HG02759 (cell line): ENCODE measurements at regions not wholly inside any gene's neighbourhood (a gene's known extent, or its start where the extent isn't known, plus 50 kb on each side); places are given as distances from the start of the nearest gene placed in this dataset.
"Not testable (repeated sequence)": the region's sequence is repeated elsewhere in the genome, so short reads cannot be mapped to it uniquely, and the experiment has no call there.

Experiments used
- ATAC-seq: cut with Tn5 transposase; IDR thresholded peaks from one replicate; pipeline ENCODE4 v1.9.1; 2021; ENCODE audit warnings: mild to moderate bottlenecking, moderate library complexity; ENCODE audit not compliant: unreplicated experiment

DNA sequence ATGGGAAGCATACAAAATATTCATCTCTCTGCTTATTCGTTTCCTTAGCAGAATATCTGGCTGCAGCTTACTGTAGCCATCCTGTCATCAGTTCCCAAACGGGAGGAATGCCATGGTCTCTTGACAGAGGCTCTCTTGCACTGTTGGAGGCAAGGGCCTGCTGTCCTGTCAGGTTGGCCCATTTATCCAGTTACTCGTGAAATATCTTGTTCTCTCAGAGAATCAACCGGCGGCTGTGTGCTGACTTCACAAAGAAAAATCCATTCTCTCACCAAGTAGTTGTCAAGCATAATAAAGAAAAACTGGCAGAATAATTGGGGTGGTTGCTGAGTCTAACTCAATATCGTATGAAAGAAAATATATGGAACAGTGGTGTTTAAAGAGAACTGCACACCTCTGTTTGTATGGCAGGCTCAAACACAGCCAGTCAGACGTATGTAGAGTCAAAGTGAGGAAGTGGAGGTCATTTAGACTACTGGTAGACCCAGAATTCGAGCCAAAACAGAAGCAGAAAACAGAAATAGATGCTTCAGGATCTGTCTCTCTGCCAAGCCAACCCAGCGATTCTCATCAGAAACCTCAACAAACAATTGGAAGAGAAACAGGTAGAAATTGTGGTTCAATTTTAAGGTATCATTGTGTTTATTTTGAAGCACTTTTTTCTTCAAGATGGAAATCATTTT is 349.2 kb upstream of the PRKCQ start:
- no peak for ATAC-seq

DNA sequence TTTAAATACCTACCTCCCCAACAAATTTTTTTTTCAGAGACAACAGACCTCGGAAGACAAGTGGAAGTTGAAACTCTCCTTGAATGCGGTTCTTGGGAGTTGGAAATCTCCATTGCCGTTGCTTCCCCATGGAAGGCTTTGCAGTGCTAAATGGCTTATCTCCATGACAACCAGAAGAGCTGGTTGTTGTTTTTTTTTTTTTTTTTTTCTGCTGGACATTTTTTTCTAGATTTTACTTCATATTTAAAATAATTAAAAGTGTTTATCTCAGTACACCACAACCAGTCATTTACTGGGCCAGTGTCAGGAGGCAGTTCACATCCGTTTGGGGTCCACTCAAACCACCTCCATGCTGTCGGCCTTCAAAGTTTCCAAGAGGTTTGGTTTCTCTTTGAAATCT is 348.5 kb upstream of the PRKCQ start:
- ATAC-seq = no peak

DNA sequence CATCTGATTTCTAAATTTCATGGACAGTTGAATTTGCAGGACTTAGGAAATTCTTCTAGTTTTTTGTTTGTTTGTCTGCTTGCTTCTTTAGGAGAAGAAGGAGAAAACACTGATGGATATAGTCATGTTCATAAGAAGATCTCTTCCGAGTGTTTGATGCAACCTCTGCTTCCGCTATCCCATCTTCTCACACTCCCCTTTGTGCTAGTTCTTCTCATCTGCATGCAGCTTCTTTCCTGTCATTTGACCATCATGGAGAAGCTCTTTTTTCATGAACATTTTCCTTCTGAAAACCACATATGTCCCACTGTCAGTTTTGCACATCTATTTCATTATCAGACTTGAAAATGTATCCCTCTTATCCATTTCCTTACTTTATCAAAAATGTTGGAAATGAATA is 346.9 kb upstream of the PRKCQ start:
- ATAC-seq = no peak

DNA sequence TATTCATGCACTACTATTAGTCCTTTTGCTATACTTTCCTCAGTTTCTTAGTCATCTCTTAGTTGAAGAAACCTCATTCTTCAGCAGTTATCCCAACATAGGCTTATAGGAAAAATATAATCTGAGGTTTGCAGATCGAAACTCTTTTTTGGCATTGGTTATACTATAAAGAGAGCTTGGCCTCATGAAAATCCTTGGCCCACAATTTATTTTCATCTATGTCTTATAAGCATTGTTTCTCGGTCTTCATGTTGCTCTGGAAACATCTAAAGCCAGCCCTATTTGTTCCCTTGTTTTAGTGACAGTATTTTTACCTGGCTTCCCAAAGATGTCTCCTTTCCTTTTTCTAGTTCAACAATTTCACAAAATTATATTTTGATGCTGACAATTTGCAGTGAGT is 345.1 kb upstream of the PRKCQ start:
- ATAC-seq = no peak

GRCh38 chr10:6924166-6924565 is 344.1 kb upstream of the PRKCQ start:
- ATAC-seq = no peak

DNA sequence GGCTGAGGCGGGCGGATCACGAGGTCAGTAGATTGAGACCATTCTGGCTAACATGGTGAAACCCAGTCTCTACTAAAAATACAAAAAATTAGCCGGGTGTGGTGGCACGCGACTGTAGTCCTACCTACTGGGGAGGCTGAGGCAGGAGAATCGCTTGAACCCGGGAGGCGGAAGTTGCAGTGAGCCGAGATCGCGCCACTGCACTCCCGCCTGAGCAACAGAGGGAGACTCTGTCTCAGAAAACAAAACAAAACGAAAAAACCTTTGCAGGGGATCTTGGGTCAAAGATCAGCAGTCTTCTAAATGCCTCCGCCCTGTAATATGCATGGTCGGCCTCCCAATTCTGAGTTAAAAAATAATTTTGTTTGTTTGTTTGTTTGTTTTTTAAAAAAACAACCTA is 340.9 kb upstream of the PRKCQ start:
- ATAC-seq = not testable (repeated sequence)

DNA sequence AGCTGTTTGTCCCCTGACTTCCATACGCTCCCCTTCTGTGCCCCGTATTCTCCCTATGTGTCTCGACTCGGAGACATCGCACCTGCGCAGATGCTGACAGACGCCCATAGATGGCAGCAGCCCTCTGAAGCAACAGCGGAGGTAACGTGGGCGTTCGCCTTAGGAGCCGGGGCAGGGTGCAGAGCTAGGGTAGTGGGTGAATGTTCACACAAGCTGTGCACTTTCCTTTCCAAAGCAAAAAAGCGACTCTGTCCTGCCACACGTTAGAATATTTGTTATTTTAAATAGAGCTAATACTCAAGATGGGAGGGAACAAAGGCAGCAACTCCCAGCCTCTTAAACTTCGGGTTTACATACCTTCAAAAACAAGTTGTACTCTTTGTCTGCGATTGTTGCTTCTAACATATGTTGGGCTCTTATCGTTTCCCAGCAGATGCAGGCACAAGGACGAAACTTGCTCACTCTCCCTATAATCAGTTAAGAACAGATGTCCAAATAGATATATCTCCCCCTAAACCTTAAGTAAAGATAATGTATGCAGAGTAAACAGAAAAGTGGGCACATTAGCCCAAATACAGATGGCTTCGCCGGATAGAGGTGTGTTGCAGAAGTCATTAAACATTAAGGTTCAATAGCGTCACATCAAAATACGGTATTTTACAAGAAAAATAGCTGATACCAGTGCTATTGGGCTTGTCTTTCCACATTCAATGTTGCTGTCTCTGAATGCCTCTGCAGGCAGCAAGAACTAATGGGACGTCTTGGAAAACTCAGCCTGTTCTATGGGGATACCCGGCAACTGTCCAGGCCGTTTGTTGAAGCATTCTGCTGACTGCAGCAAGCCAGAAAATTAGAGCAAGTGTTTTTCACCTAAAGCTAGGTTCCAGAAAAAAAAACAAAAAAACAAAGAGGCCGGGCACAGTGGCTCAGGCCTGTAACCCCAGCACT is 340.3 kb upstream of the PRKCQ start:
- ATAC-seq = peak; percentile 98

- no peak for ATAC-seq
Observed at GRCh38 chr10:6919077-6919476, 339.0 kb upstream of the PRKCQ start.

- no peak for ATAC-seq
Observed at GRCh38 chr10:6918305-6918704, 338.2 kb upstream of the PRKCQ start.

GRCh38 chr10:6917125-6917524 is 337.0 kb upstream of the PRKCQ start:
- no peak for ATAC-seq

DNA sequence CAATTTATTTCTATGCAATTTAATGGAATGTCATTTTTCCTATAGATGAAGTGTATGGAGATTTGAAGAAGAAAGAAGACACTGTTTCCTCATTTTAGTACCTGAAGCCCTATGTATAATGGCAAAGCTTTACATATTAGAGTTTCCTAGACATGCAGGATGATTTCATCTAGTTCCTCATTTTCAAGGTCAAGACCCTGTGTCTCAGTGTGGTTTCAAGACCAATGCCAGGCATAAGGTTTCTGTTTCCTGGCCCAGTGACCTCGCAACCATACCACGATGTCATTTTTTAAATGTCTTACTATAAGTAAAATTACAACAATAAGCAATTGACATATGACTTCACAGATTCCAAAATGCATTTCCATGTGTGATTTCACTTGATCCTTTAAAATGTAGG is 336.5 kb upstream of the PRKCQ start:
- ATAC-seq = peak; percentile 29

DNA sequence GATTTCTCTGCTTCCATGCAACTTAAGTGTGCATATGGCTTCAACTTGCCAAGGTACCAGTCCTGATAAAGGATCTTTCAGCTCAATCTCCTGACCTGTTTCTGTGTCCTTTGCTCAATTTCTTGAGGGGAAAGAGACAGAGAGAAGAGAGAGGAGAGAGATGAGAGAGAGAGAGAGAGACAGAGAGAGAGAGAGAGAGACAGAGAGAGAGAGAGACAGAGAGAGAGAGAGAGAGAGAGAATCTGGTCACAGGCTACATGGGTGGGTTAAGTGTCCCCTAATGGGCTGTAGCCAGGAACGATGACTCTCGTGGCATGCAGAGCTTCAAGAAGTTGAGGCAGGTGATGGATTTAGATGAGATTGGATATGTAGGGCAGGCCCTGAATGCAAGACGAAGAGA is 335.2 kb upstream of the PRKCQ start:
- no peak for ATAC-seq

- no peak for ATAC-seq
Observed at GRCh38 chr10:6912929-6913328, 332.9 kb upstream of the PRKCQ start.

DNA sequence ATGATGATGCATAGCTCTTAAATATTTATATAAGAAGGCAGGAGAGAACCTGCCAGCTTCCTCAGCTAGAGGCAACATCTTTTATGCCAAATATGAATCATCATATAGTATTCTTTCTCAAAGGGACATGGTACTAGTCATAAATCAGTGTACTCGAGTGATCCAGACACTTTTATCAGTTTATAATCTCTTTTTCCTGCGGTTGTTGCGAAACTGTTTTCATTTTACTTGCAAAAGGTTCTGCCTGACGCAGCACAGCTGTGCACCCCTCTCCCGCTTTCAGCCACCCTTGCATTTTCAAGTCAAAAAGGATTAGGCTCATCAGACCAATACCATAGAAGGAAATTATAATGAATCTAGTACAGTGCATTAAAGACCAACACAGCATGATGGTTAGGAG is 332.3 kb upstream of the PRKCQ start:
- no peak for ATAC-seq

- ATAC-seq = no peak
Observed at GRCh38 chr10:6912021-6912420, 331.9 kb upstream of the PRKCQ start.

- ATAC-seq = no peak
Observed at GRCh38 chr10:6909905-6910560, 330.0 kb upstream of the PRKCQ start.

- no peak for ATAC-seq
Observed at GRCh38 chr10:6907877-6908530, 327.9 kb upstream of the PRKCQ start.

- ATAC-seq = no peak
Observed at GRCh38 chr10:6894405-6894804, 314.3 kb upstream of the PRKCQ start.

DNA sequence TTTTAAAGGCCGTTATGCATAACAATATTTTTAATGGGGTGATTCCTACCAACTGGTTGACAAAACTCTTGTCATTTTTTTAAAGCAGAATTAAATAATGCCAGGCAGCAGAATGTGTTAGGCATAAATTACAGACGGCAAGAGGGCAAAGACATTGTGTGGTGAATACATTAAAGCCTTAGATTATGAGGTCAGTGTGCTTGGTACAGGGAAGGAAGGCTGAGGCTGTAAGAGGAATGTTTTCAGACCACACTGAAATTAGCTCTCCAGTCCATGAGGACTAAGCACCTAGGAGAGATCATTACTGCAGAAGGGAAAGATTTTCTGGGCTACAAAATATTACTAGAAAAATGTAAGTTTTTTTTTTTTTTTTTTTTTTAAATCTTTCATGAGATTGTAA is 312.8 kb upstream of the PRKCQ start:
- ATAC-seq = no peak

DNA sequence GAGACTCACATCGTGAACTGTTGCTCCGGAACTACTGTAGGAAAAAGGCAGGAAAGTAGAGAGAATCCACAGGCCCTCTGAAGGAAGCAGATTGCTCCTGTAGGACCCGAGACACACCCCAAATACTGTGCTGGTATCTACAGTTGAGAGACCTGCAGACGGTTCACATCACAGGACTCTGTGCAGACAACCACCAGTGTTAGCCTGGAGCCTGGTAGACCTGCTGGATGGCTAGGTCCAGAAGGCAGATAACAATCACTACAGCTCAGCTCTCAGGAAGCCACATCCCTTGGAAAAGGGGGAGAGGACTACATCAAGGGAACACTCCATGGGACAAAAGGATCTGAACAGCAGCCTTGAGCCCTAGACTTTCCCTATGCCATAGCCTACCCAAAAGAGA is 311.8 kb upstream of the PRKCQ start:
- ATAC-seq = no peak

GRCh38 chr10:6889718-6890117 is 309.6 kb upstream of the PRKCQ start:
- ATAC-seq = no peak
